GM18498 (cell line): ENCODE measurements at regions not wholly inside any gene's neighbourhood (a gene's known extent, or its start where the extent isn't known, plus 50 kb on each side); places are given as distances from the start of the nearest gene placed in this dataset.

Experiments used
- ATAC-seq: cut with Tn5 transposase; IDR thresholded peaks from one replicate; pipeline ENCODE4 v1.9.1; 2021; ENCODE audit warnings: mild to moderate bottlenecking, moderate library complexity; ENCODE audit not compliant: unreplicated experiment

DNA sequence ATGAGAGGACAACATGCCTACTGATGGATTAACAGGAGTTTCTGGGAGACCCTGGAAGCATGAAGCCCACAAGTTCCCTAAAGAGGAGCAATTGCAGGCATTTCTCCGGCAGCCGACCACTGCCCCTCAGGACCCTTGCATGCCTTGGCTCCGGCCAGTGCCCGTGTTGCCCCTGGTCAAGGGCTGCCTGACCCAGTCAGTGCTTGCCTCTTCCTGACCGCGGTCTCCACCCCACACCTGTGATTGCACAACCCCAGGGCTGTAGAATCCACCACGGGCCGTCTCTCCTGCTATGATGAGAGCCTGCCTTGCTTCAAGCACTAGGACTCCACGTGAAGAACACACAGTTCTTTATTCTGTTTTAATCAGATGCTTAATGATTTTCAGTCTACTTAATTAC lies 127.5 kb downstream of the GLI2 start:
- ATAC-seq, result no peak

DNA sequence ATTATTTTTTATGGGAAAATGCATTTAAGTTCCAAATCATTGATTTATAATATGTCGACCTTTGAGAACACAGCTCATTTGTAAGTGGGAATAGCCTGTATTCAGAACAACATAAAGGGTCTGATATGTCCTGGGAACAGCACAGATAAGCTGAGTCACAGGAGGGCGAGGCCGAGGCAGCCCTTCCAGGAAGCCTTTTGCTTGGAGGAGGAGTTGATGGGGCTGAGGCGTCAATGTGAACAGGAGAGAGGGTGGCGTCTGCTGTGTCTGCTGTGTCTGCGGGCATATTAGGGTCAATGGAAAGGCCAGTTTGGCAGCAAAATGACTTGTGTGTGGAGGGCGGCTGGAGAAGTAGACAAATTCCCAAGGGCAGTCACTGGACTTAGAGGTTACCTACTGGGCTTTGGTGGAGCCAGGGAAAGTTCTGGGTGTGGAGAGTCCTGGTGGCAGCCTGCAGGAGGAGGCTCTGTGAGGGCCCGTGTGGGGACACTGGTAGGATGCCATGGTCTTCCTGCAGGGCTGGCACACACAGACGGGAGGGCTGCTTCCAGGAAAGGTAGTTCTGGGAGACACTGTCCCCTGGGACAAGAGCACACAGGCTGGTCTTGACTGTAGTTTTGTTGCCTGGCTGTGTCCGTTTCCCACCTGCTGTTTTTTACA lies 128.1 kb downstream of the GLI2 start:
- ATAC-seq, result no peak

DNA sequence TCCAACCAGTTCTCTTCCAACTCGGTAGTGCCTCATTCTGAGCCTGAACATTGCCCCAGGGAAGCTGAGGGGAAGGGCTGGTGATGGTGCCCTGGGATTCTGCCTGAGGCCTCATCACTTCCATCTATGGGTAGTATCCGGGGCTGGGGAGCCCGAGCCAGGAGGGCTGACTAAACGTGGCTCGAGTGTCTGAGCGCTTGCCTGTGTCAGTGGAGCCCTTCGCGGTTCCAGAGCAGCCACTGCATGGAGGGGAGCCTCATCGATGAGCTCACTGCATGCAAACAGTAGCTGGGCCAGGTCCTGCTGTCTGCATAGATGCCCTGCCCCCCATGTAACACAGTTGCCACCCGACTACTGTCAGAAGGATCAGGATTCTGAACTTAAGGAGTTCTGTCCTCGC lies 129.3 kb downstream of the GLI2 start:
- ATAC-seq, result no peak

DNA sequence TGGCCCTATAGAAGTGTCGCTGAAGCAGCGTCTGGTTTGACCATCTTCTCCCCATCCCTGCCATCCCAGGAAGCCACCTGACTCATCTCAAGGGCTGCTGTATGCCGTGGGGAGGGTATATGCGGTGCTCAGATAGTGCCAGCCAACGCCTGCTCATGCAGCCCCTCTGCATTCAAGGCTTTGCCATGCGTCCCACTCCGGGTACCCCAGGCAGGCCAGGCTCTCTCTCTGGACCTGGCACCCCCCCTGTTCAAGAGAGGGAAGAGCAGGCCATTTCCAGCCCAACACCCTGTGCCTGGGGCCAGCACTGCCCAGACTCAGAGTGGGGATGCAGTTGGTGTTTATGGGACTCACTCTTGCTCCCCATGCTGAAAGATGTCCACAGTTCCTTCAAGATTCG lies 130.0 kb downstream of the GLI2 start:
- no peak for ATAC-seq

DNA sequence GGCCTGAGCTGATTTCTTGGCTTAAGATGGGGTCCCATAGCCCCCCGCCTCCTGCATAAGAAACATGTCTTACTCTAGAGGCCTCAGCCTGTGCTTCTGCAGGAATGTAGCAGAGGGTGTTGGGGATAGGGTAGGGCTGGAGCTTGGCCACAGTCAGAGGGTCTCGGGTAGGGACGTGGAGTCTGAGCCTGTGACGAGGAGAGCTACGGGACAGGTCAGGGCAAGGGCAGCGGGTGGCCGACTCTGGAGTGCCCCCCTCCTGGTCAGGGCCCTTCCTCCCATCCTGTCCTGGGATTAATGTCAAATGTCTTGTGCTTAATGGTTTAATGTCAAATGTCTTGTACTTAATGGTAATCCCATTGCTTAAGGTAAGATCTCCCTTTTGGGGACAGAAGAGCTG lies 130.4 kb downstream of the GLI2 start:
- ATAC-seq, result no peak

DNA sequence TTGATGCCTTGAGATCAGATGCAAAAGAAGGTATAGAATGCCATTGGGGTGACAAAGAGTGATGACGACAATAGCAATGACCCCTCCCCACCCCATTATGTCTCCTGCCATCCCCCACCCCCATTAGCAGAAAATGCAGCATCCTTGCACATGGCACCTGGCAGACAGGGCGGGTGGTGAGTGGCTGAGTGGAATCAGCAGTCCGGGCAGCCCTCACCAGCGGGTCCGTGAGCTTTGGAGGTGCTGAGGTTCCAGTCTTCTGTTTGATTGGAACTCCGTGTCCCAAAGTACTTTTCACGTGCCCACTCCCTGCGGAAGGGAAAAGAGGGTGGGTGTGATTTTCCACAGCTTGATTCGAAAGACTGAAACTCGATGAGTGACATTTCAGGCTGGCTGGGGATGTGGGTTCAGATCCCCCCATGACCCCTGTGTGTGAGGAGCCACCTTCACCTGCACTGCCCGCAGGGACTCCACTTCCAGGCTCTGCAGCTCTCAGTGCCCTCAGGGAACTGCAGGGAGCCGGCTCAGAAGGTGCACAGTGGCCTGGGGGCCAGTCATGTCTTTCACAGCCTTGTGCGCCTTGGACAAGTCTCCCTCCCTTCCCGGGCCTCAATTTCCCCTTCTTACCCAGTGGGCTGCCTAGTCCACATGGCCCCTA lies 130.9 kb downstream of the GLI2 start:
- no peak for ATAC-seq

DNA sequence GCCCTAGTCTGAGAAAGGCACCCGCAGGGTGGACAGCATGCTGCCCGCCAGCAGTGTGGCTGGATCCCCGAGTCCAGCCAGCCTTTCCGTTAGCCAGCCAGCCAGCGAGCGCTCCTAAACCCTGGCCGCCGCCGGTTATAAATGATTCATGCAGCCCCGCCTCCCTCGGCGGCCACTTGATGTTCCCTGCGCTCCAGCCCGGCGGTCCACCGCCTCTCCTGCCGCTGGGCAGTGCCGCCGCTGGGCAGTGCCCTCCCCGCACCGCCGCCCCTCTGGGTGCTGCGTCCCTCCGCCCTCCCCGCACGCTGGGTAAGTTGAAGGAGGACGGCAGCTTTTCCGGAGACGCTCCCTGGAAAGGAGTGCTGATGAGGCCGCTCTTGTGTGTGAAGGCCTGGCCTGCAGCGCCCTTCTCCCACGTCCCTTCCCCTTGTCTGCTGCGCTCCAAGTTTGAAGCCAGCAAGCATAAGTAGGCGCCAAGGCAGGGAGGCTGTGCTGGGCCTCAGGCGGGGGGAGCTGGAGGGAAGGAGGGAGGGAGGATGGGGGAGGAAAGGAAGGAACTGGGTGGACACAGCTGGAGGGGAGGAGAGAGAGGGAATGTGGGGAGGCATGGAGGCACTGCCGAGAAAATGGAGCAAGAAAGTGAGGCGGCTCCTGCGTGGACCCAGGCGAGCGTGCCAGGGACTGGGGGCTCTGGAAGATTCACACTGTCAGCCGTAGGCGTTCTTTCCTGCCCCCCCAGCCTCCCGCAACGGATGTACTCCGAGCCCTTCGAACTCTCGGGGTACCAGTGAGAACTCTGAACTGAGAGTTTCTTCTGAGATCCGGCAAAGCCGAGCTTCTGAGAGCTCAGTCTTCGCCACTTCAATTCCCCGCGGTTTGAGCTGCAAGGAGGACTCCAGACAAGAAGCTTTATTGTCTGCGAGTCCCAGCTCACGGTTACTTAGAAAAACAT lies 131.9 kb downstream of the GLI2 start:
- no peak for ATAC-seq

DNA sequence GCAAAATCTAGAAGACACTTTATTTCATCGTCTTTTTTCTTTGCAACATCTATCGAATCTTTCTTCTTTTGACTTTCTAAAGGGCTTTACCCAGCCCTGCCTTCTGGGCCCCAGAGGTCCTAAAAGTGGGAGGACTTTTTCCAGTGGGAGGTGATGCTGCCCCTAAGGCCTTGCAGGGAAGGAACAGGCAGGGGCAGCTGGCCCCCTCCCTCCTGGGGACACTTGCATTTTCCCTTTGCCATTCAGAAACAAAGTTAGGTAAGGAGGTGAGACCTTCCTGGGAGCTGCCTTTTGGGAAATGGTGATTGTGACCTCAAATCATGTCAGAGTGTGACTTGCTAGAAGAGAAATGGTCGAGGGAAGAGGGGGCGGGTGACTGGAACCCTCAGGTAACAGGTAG lies 132.7 kb downstream of the GLI2 start:
- ATAC-seq, result no peak

DNA sequence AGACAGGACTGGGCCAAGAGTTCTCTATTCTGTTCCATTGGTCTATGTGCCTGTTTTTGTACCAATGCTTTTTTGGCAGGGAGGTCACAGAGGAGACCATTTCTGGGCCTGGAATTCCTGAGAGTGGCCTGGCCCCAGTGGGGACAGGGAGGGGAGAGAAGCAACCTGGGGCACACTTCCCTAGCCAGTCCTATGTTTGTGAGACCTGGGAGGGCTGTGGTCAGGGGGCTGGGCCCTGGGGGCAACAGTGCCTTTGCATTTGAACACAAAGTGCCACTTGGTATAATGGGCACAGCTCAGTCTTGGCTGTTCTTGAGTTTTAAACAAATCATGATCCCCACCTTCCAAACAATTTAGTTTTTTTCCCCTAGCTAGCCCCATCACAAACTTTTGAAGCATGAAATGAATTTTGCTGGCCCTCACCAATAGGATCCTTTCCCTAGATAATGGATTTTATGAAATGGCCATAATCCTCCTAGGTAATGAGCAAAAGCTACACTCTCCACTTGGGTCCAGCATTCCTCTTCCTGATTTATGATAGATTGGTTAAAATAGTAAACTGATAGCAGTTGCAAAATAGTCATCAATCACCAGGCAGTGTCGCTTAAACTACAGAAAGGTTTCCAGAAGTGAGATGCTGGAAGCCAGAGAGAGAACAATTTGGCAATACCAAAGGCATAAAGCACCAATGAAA lies 133.5 kb downstream of the GLI2 start:
- ATAC-seq, result no peak

DNA sequence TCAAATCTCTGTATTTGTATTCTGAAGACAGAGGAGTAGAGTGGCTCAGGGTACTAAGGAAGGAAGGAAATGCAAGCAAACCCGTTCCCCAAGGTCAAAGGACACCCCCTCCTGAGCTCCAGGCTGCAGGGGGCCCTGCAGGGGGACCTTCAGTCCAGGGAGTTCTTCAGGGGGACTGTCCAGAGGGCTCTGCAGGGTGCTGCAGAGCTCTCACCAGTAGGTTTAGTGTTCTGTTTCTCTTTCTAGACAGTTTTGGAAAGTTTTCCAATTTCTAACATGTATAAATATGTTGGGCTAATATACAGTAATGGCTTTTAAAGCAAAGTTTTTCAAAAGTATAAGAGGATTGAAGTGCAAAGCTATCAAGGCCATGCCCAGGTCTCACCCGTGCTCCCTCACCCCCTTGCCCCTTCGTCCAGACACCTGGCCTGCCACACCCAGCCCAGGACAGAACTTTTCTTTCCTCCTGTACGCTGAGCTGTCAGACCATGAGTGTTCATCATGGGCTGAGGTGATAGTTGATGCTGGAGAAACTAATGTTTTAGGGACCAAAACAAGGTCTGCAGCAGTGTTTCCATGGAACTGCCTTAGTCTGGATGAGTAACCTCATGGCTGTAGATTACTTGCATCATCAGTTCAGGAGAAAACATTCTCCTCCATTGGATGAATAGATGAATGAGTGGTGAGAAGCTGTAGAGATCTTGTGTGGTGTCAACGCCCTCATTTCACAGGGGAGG lies 134.2 kb downstream of the GLI2 start:
- no peak for ATAC-seq

DNA sequence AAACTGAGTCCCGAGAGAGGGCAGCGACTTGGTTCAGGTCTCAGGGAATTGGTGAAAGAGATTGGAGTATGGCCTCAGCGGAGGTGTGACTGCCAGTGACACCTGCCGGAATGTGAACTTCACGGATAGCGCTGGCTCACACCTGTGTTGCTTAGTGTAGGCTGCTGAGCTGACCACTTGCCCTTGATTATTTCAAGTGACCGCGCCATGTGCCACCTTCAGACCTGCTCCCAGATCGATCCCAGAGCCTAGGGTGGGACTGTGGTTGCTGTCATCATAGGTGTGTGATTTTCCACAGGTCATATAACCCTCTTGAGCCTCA lies 134.8 kb downstream of the GLI2 start:
- ATAC-seq, result no peak

DNA sequence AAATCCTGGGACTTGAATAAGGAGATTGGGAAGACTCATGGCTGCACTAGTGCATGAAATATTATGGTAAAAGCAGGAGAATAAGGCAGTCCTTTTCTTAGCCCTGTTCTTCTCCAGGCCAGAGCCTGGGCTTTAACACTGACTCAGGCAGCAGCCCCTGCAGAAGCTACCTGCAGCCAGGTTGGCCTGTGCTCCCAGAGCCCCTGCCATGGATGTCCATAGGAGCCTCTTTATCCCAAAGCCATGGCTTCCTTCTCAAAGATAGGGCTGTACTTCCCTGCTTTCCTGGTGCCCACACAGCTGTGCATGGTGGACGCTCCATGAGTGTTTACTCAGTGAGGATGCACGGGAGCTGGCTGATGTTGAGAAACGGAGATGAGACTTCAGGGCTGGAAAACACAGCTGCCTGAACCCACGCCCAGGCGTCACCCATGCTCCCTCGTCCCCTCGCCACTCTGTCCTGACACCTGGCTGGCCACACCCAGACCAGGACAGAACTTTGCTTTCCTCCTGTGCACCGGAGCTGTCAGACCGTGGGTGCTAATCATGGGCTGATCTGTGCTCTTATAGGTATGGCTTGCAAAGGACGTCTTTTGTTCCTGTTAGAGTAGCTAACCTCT lies 135.5 kb downstream of the GLI2 start:
- ATAC-seq, result no peak

DNA sequence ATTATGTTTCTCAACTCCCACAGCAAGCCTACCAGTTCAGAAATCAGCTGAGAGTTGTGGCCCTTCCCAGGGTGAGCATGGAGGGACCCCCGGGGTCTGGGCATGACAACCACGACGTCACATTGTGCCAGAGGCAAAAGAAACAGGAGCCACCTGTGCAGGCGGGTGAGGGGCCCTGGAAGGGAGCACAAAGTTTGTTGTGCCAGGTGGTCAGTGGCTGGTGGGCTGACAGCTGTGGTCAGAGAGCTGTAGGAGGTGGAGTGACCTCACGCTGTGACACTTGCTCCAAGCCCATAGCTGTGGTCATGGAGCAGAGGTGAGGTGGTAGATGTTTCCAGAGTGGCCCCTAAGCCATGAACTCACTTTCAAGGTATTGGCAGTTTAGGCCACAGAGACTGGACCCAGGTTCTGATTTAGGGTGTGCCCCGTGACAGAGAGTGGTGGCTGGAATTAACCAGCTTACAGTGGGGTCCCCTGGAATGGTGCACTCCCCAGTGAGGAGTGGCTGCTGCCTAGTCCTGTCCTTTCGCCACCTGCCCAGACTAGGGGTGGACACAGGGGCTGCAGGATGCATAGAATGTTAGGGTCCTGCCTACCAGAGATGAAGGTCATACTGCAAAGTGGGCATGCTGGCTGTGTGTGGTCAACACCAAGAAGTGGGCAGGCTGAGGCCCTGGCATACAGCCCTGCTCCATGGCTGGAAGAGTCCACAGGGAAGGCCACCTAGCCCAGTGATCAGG lies 136.4 kb downstream of the GLI2 start:
- no peak for ATAC-seq

DNA sequence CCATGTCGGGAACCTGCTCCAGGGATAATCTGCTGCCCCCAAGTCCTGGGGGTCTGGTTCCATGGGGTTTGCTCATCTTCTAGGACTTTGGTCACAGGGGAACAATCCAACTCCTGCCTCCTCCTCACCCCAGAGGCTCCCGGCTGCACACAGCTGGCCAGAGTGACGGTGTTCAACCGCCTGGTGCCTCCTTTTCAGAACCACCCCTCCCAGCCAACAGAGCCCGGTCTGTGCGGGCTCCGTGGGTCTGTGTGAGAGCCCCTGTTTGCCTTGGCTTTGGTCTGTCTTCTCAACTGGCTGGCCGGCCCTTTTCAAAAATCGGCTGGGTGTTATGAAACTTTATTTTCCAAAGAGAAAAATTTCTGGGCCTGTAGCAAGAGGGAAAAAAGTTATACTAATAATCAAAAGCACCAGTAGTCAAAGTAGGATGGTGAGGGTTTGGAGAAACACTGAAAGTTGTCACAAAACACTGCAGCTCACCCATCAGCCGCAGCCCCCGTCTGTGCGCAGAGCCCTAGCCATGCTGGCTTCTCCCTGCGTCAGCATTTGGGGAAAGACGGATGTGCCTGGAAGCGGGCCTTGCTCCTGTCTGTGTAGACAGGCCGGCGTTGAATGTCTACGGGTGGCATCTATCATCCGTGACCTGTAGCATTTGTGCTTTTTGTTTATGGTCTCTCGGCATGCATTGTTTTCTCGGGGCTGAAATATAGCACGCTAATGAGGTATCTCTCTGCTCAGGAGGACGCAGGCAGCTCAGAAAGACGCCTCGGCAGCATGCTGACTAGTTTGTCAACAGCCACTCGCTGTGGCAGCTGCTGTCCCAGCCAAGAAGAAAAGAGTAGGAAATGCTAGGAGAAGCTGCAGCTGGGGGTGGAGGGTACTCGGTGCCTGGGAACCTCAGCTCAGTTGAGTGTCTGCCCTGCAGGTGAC lies 138.6 kb downstream of the GLI2 start:
- no peak for ATAC-seq

DNA sequence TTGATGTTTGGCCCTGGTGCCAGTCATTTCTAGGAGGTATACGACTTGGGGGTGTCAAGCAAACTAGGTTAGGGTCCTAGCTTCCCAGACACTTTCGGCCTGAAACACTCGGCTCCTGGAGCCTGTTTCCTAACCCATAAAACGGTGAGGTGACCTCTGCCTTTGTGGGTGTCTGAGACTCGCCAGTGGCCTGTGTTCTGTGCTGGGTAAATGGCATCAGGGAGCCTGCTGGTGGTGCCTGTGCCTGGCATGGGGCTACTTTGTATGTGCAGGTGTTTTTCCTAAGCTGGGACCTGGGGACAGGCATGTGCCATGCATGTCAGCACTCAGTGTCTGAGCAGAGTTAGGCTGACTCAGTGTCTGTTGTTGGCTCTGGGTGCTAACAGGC lies 139.2 kb downstream of the GLI2 start:
- ATAC-seq, result no peak

DNA sequence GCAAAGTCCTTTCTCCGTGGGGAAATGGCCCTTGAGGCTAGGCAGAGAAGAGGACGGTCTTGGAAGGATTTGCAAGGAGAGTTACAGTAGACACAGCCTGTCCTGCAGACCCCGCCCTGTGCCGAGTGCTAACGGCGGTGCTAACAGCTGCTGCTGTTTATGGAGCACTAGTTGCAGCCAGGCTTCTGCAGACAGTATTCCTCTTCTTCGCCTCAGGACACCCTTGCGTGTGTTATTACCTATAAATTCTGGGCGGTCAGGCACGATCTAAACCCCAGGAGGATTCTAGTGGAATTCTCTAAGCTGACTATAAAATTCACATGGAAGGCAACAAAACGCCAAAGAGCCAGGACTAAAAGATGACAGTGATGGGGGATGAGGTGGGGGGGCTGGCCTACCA lies 139.8 kb downstream of the GLI2 start:
- ATAC-seq, result no peak

DNA sequence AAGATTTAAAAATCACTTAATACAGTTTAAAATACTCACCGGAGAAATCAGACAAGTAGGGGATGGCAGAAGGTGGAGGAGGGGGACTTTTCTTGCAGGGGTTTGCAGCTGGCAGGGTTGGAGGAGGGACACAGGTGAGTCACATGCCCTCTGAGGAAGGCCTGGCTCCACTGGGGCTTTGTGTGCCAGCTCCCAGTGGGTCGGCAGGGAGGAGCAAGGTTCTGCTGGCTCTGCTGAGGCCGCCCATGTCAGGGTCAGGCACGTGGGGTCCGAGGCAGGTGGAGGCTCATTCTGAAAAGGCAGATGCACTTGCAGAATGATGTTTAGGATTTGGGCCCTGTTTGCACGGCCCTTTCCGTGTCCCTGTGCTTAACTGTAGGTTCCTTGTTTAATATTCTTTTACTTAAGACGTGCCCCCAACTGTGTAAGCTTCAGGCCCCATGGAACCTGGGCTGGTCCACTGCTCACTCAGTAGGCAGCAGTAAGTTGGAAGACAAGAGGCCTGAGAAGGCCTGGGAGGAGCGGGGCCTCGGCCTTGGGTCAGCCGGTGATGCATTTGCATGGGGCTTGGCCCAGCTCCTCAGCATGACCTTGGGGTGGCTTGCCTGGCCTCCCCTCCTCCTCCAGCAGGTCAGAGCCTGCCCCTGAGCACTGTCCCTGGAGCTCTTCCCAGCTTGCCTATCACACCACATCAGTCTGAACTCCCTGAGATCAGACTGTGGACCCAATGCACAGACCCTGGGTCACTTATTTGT lies 141.0 kb downstream of the GLI2 start:
- ATAC-seq, result no peak

DNA sequence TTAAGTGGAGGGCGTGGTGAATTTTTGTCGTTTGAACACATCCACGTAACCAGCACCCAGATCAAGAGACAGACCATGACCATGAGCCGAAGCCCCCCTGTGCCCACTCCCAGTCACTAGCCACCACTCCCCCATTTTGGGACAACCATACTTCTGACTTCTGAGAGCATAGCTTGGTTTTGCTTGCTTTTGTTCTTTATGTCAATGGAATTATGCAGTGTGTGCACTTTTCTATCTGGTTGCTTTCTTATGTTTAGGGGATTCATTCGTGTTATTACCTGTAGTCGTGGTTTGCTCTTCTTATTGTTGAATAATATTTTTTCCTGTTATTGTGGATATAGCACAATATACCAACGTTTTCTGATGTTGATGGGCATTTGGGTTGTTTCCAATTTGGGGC lies 141.7 kb downstream of the GLI2 start:
- ATAC-seq, result no peak
